ENCODE measurements at regions not wholly inside any gene's neighbourhood (a gene's known extent, or its start where the extent isn't known, plus 50 kb on each side); places are given as distances from the start of the nearest gene placed in this dataset.

- no peaks in the 10 kb centered on the region for H3K79me2 ChIP-seq (ENCODE audit: low read depth)
- no peaks in the 10 kb centered on the region for H3K36me3 ChIP-seq (ENCODE audit: low read depth)
- H2AFZ ChIP-seq: no peak overlapping the region
- TF ChIP-seq EZH2 (IDR thresholded peaks at IDR 0.05; ENCODE audit: low read depth) (no peak), CTCF (conservative IDR thresholded peaks at IDR 0.05) (no peak)
- ChIA-PET POLR2A (ENCODE audit: unreplicated experiment) (interaction anchor here (0.6 kb wide), 1 partner anchor 1839 kb away, joined by 6 read pairs; no protein-coding TSS in a partner anchor), CTCF (interaction anchor here (0.6 kb wide), 1 partner anchor 214 kb away, joined by 6 read pairs; no protein-coding TSS in a partner anchor)
- H3K9me3 ChIP-seq (ENCODE audit: insufficient read depth, low read depth): no peaks in the 10 kb centered on the region
- no peak for DNase-seq
- peaks cover 1% of the 10 kb centered on the region; the same call in 1 of the 2 replicates for H3K4me1 ChIP-seq (replicated peaks; ENCODE audit: insufficient read depth)
- no peaks in the 10 kb centered on the region for H4K20me1 ChIP-seq (ENCODE audit: insufficient read depth)
- H3F3A ChIP-seq (ENCODE audit: insufficient read depth, low read depth): no peaks in the 10 kb centered on the region
- H3K27ac ChIP-seq: no peak overlapping the region
- no TSS peak for BruUV-seq (replicated peaks)
- H3K4me3 ChIP-seq: no peak overlapping the region
- no peaks in the 10 kb centered on the region for H3K9me2 ChIP-seq (ENCODE audit: insufficient read depth)
- no peak overlapping the region for H3K4me2 ChIP-seq
- H3K27me3 ChIP-seq (ENCODE audit: insufficient read depth, low read depth): no peaks in the 10 kb centered on the region
- intact Hi-C loops (cut with micrococcal nuclease; ENCODE audit: unreplicated experiment): no loop called here
Observed at GRCh38 chr17:31748881-31749280, 110.2 kb downstream of the COPRS start.

GRCh38 chr17:31746884-31747495, 112.1 kb downstream of the COPRS start:
- ChIA-PET CTCF (no interaction called here), POLR2A (ENCODE audit: unreplicated experiment) (no interaction called here)
- H3K36me3 ChIP-seq (ENCODE audit: low read depth): no peaks in the 10 kb centered on the region
- TF ChIP-seq CTCF (conservative IDR thresholded peaks at IDR 0.05): no peak
- no peak for DNase-seq
- H3F3A ChIP-seq (ENCODE audit: insufficient read depth, low read depth): no peaks in the 10 kb centered on the region
- no peaks in the 10 kb centered on the region for H3K9me3 ChIP-seq (ENCODE audit: insufficient read depth, low read depth)
- H3K9me2 ChIP-seq (ENCODE audit: insufficient read depth): no peaks in the 10 kb centered on the region
- no peaks in the 10 kb centered on the region for H4K20me1 ChIP-seq (ENCODE audit: insufficient read depth)
- no peak overlapping the region for H3K27ac ChIP-seq
- no peaks in the 10 kb centered on the region for H3K27me3 ChIP-seq (ENCODE audit: insufficient read depth, low read depth)
- no TSS peak for BruUV-seq (replicated peaks)
- no peak overlapping the region for H3K4me2 ChIP-seq
- H3K4me3 ChIP-seq: no peak overlapping the region
- H3K4me1 ChIP-seq (replicated peaks; ENCODE audit: insufficient read depth): no peaks in the 10 kb centered on the region
- intact Hi-C loops (cut with micrococcal nuclease; ENCODE audit: unreplicated experiment): no loop called here
- H3K79me2 ChIP-seq (ENCODE audit: low read depth): no peaks in the 10 kb centered on the region
- no peak overlapping the region for H2AFZ ChIP-seq

- Histone ChIP-seq H4K20me1 (ENCODE audit: insufficient read depth) (no peaks in the 10 kb centered on the region), H3K9me3 (ENCODE audit: insufficient read depth, low read depth) (no peaks in the 10 kb centered on the region), H3K27me3 (ENCODE audit: insufficient read depth, low read depth) (no peaks in the 10 kb centered on the region), H3F3A (ENCODE audit: insufficient read depth, low read depth) (no peaks in the 10 kb centered on the region), H3K4me3 (no peak overlapping the region), H3K79me2 (ENCODE audit: low read depth) (no peaks in the 10 kb centered on the region), H3K9me2 (ENCODE audit: insufficient read depth) (no peaks in the 10 kb centered on the region), H3K4me2 (no peak overlapping the region), H3K36me3 (ENCODE audit: low read depth) (no peaks in the 10 kb centered on the region), H3K4me1 (replicated peaks; ENCODE audit: insufficient read depth) (no peaks in the 10 kb centered on the region), H3K27ac (no peak overlapping the region), H2AFZ (no peak overlapping the region)
- no peak for DNase-seq
- POLR2A ChIA-PET (ENCODE audit: unreplicated experiment): no interaction called here
- no TSS peak for BruUV-seq (replicated peaks)
- TF ChIP-seq CTCF (conservative IDR thresholded peaks at IDR 0.05): no peak
- no peak for TF ChIP-seq EZH2 (IDR thresholded peaks at IDR 0.05; ENCODE audit: low read depth)
- intact Hi-C loops (cut with micrococcal nuclease; ENCODE audit: unreplicated experiment): no loop called here
- CTCF ChIA-PET: no interaction called here
Observed at GRCh38 chr17:31745964-31746600, 113.0 kb downstream of the COPRS start.
